OCI-LY7 (cell line): ENCODE measurements at regions not wholly inside any gene's neighbourhood (a gene's known extent, or its start where the extent isn't known, plus 50 kb on each side); places are given as distances from the start of the nearest gene placed in this dataset.

Experiments used
- BruUV-seq: library from RNA; stranded (reverse); fragments of 400-500 nt; replicated peaks from 2 replicates; lab custom pipeline; 2021; lab: Mats Ljungman, UMichigan
- CTCF ChIA-PET: fragments of 300-600 bp; sonication (Branson Sonifier 250); formaldehyde crosslinking; loops from one replicate; lab custom pipeline; 2022; ENCODE audit warnings: antibody characterized with exemption; ENCODE audit not compliant: unreplicated experiment; lab: Charles Lee
- POLR2A ChIA-PET: fragments of 300-600 bp; sonication (Branson Sonifier 250); formaldehyde crosslinking; loops from one replicate; lab custom pipeline; 2022; ENCODE audit warnings: antibody characterized with exemption; lab: Charles Lee
- DNase-seq: peaks from one replicate; pipeline ENCODE4 v3.0.0-alpha.2; 2015; ENCODE audit warnings: low spot score
- H2AFZ ChIP-seq: fragments of 200-600 bp; sonication (generic), shearing (Covaris generic); 2 replicates; pipeline ENCODE4 v1.6.1; 2014; ENCODE audit warnings: mild to moderate bottlenecking, antibody characterized with exemption, low read length, moderate library complexity
- H3K27ac ChIP-seq: fragments of 200-600 bp; sonication (generic); 2 replicates; pipeline ENCODE4 v1.5.1; 2014; ENCODE audit warnings: mixed run types, low read depth, mild to moderate bottlenecking, moderate library complexity, low read length, inconsistent platforms; ENCODE audit not compliant: poor library complexity, severe bottlenecking
- H3K36me3 ChIP-seq: fragments of 200-600 bp; sonication (generic); 2 replicates; pipeline ENCODE4 v1.6.1; 2014; ENCODE audit warnings: mild to moderate bottlenecking, antibody characterized with exemption, low read length, moderate library complexity, mixed read lengths; ENCODE audit not compliant: insufficient read depth
- H3K4me1 ChIP-seq: fragments of 200-600 bp; sonication (generic); 2 replicates; pipeline ENCODE4 v1.5.1; 2014; ENCODE audit warnings: mild to moderate bottlenecking, low read length; ENCODE audit not compliant: insufficient read depth, poor library complexity, severe bottlenecking
- H3K4me2 ChIP-seq: fragments of 200-600 bp; sonication (generic); 2 replicates; pipeline ENCODE4 v1.6.1; 2014; ENCODE audit warnings: mild to moderate bottlenecking, low read length
- H3K4me3 ChIP-seq: fragments of 200-600 bp; sonication (generic); 2 replicates; pipeline ENCODE4 v1.5.1; 2014; ENCODE audit warnings: mild to moderate bottlenecking, low read depth, low read length; ENCODE audit not compliant: poor library complexity, severe bottlenecking
- H3K79me2 ChIP-seq: fragments of 200-600 bp; sonication (generic); 2 replicates; pipeline ENCODE4 v1.6.1; 2016; ENCODE audit warnings: low read depth, mild to moderate bottlenecking, low read length, moderate library complexity, mixed read lengths; ENCODE audit not compliant: insufficient read depth
- H3K9me2 ChIP-seq: fragments of 200-600 bp; sonication (generic); 2 replicates; pipeline ENCODE4 v1.6.1; 2016; ENCODE audit warnings: mild to moderate bottlenecking, low read length, mixed read lengths; ENCODE audit not compliant: insufficient read depth
- H3K9me3 ChIP-seq: fragments of 200-600 bp; sonication (generic); 2 replicates; pipeline ENCODE4 v1.6.1; 2014; ENCODE audit warnings: mild to moderate bottlenecking, mixed run types, low read length, mixed read lengths
- H4K20me1 ChIP-seq: fragments of 200-600 bp; sonication (generic); 2 replicates; pipeline ENCODE4 v1.6.1; 2014; ENCODE audit warnings: mild to moderate bottlenecking, antibody characterized with exemption, low read length, moderate library complexity, mixed read lengths; ENCODE audit not compliant: insufficient read depth
- EZH2phosphoT487 ChIP-seq: fragments of 200-600 bp; sonication (generic); IDR thresholded peaks from 2 replicates; pipeline ENCODE4 v1.6.1; 2018; ENCODE audit warnings: low read depth, borderline replicate concordance, mild to moderate bottlenecking, mixed run types, antibody characterized with exemption, low read length, moderate library complexity, mixed read lengths
- intact Hi-C: fragments of 100-400 bp; cut with micrococcal nuclease; formaldehyde crosslinking; loops from one replicate; pipeline ENCODE4 v1.10.0; 2022; ENCODE audit not compliant: unreplicated experiment
- TF ChIP-seq, protein P1 (sequence below): fragments of 200-600 bp; sonication (generic); conservative IDR thresholded peaks from 2 replicates; pipeline ENCODE4 v1.5.1; 2014; ENCODE audit warnings: mild to moderate bottlenecking, antibody characterized with exemption, low read length, moderate library complexity, mixed read lengths

DNA sequence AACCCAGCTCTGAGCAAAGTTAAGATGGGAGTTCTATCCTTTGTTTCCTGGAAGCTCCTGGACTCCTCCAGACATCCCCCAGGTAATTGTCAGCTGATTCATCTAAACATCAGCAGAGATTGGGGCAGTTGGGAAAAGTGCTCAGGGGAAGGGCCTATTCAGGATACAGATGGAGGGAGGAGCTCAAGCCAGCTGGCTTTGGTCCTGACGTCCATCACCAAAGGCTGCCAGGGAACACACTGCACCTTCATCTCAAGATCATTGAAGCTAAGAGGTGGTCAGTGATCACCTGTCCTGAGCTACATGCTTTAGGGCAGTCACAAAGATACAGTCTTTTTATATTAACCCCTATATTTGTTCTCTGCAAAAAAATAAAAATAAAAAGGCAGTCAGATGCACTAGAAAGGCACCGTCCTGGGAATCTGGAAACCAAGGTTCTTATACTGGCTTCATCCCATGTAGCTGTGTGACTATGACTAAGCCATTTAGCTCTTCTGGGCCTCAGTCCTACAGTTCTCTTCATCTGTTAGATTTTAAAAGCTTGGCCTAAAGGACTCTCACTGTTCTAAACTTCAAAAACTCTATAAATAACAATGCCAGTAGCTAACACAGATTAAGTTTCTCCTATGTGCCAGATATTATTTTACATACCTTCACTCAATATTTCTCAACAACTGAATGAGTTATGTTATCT is 446.5 kb downstream of the BCL11A start:
- no peaks in the 10 kb centered on the region for H3K9me3 ChIP-seq
- ChIA-PET POLR2A (interaction anchor here (0.5 kb wide), 1 partner anchor 103 kb away, joined by 3 read pairs; no protein-coding TSS in a partner anchor), CTCF (no interaction called here)
- H3K79me2 ChIP-seq = no peaks in the 10 kb centered on the region
- no peaks in the 10 kb centered on the region for H3K36me3 ChIP-seq
- H2AFZ ChIP-seq = no peak overlapping the region
- no TSS peak for BruUV-seq
- no peak for DNase-seq
- no peak overlapping the region for H3K27ac ChIP-seq
- no peak overlapping the region for H3K4me2 ChIP-seq
- TF ChIP-seq, protein P1, sequence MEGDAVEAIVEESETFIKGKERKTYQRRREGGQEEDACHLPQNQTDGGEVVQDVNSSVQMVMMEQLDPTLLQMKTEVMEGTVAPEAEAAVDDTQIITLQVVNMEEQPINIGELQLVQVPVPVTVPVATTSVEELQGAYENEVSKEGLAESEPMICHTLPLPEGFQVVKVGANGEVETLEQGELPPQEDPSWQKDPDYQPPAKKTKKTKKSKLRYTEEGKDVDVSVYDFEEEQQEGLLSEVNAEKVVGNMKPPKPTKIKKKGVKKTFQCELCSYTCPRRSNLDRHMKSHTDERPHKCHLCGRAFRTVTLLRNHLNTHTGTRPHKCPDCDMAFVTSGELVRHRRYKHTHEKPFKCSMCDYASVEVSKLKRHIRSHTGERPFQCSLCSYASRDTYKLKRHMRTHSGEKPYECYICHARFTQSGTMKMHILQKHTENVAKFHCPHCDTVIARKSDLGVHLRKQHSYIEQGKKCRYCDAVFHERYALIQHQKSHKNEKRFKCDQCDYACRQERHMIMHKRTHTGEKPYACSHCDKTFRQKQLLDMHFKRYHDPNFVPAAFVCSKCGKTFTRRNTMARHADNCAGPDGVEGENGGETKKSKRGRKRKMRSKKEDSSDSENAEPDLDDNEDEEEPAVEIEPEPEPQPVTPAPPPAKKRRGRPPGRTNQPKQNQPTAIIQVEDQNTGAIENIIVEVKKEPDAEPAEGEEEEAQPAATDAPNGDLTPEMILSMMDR = no peak
- no peak for TF ChIP-seq EZH2phosphoT487
- intact Hi-C loops = no loop called here
- H3K9me2 ChIP-seq = no peaks in the 10 kb centered on the region
- no peaks in the 10 kb centered on the region for H3K4me1 ChIP-seq
- H3K4me3 ChIP-seq = no peak overlapping the region
- no peaks in the 10 kb centered on the region for H4K20me1 ChIP-seq

DNA sequence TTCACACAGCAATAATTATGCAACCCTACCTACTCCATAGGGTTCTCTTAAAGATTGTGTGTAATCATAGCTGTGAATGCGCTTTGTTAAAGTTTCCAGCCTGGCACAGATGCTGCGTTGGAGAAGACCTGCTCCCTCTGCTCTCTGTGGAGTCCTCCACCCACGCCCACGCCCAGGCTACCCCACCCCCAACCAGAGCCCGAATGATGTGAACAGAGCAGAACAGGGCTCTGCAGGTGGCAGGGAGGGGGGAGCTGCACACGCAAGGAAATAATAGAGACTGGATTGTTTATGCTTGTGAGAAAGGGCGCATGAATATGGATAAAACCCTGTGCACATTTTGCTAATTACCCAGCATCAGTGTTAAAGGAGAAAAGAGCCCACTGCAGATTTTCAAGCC is 447.5 kb downstream of the BCL11A start:
- no peaks in the 10 kb centered on the region for H3K36me3 ChIP-seq
- H3K27ac ChIP-seq = no peak overlapping the region
- no peaks in the 10 kb centered on the region for H4K20me1 ChIP-seq
- no peaks in the 10 kb centered on the region for H3K9me2 ChIP-seq
- H3K4me3 ChIP-seq = no peak overlapping the region
- TF ChIP-seq, protein P1 = no peak
- TF ChIP-seq EZH2phosphoT487 = no peak
- no peak for DNase-seq
- POLR2A ChIA-PET = interaction anchor here (0.6 kb wide), 1 partner anchor 1749 kb away, joined by 3 read pairs; no protein-coding TSS in a partner anchor
- CTCF ChIA-PET = no interaction called here
- no peaks in the 10 kb centered on the region for H3K4me1 ChIP-seq
- no peaks in the 10 kb centered on the region for H3K9me3 ChIP-seq
- H3K4me2 ChIP-seq = no peak overlapping the region
- intact Hi-C loops = no loop called here
- H3K79me2 ChIP-seq = no peaks in the 10 kb centered on the region
- H2AFZ ChIP-seq = no peak overlapping the region
- no TSS peak for BruUV-seq
